ENCODE measurements at regions not wholly inside any gene's neighbourhood (a gene's known extent, or its start where the extent isn't known, plus 50 kb on each side); places are given as distances from the start of the nearest gene placed in this dataset.

- Mint-ChIP-seq H3K27ac (no peak overlapping the region), H3K4me3 (no peak overlapping the region), H3K9me3 (peaks cover 0 to 7% (median 0%) of the 10 kb centered on the region in 7 donors), H3K4me1 (no peaks in the 10 kb centered on the region), H3K27me3 (ENCODE audit: low read depth in 3 of 3) (peaks cover 10 to 15% (median 13%) of the 10 kb centered on the region in 3 donors), H3K36me3 (no peaks in the 10 kb centered on the region)
- intact Hi-C loops (cut with micrococcal nuclease) = no loop called here
- H3K27ac ChIP-seq (ENCODE audit: low read depth in 1 of 2, low read length in 2 of 2) = no peak overlapping the region
- H3K27me3 ChIP-seq (ENCODE audit: control insufficient read depth in 2 of 2, insufficient read depth in 2 of 2, low read length in 2 of 2) = no peaks in the 10 kb centered on the region
- WGBS (ENCODE audit: insufficient coverage) = no CpG with 5 or more reads among the region's 1 CpG
- H3K4me2 ChIP-seq (replicated peaks; ENCODE audit: extremely low read depth, low read length, poor library complexity, severe bottlenecking) = no peak overlapping the region
- H4K20me1 ChIP-seq (ENCODE audit: insufficient read depth, low read length) = no peaks in the 10 kb centered on the region
- no peaks in the 10 kb centered on the region for H3K36me3 ChIP-seq (replicated peaks in 1 of 2; ENCODE audit: control insufficient read depth in 1 of 2, insufficient read depth in 2 of 2, low read length in 2 of 2)
- TF ChIP-seq, protein P1, sequence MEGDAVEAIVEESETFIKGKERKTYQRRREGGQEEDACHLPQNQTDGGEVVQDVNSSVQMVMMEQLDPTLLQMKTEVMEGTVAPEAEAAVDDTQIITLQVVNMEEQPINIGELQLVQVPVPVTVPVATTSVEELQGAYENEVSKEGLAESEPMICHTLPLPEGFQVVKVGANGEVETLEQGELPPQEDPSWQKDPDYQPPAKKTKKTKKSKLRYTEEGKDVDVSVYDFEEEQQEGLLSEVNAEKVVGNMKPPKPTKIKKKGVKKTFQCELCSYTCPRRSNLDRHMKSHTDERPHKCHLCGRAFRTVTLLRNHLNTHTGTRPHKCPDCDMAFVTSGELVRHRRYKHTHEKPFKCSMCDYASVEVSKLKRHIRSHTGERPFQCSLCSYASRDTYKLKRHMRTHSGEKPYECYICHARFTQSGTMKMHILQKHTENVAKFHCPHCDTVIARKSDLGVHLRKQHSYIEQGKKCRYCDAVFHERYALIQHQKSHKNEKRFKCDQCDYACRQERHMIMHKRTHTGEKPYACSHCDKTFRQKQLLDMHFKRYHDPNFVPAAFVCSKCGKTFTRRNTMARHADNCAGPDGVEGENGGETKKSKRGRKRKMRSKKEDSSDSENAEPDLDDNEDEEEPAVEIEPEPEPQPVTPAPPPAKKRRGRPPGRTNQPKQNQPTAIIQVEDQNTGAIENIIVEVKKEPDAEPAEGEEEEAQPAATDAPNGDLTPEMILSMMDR (IDR thresholded peaks at IDR 0.05) = no peak
- no peaks in the 10 kb centered on the region for H3K4me1 ChIP-seq (ENCODE audit: control insufficient read depth in 1 of 2, insufficient read depth in 2 of 2, low read length in 2 of 2)
- no peaks in the 10 kb centered on the region for H3K79me2 ChIP-seq (ENCODE audit: insufficient read depth, low read length)
- H3K9me3 ChIP-seq (replicated peaks in 1 of 2; ENCODE audit: control insufficient read depth in 1 of 2, insufficient read depth in 1 of 2, low read length in 2 of 2) = no peaks in the 10 kb centered on the region
- no peak overlapping the region for H3K4me3 ChIP-seq (replicated peaks in 1 of 3; ENCODE audit: low read depth in 2 of 3, low read length in 3 of 3)
- H3K9ac ChIP-seq (ENCODE audit: insufficient read depth, low read length, poor library complexity, severe bottlenecking) = no peak overlapping the region
- DNase-seq = no peak
- H2AFZ ChIP-seq (ENCODE audit: insufficient read depth, low read depth, low read length, poor library complexity, severe bottlenecking) = no peak overlapping the region
Measured at GRCh38 chr1:22374001-22374400, 77.7 kb upstream of the ZBTB40 start.

- H3K9me3 Mint-ChIP-seq = peaks cover 0 to 7% (median 0%) of the 10 kb centered on the region in 7 donors
- TF ChIP-seq, protein P1 (IDR thresholded peaks at IDR 0.05) = no peak
- no peaks in the 10 kb centered on the region for H3K4me1 ChIP-seq (ENCODE audit: control insufficient read depth in 1 of 2, insufficient read depth in 2 of 2, low read length in 2 of 2)
- H3K27me3 ChIP-seq (ENCODE audit: control insufficient read depth in 2 of 2, insufficient read depth in 2 of 2, low read length in 2 of 2) = no peaks in the 10 kb centered on the region
- H3K9ac ChIP-seq (ENCODE audit: insufficient read depth, low read length, poor library complexity, severe bottlenecking) = no peak overlapping the region
- no peak overlapping the region for H3K27ac ChIP-seq (ENCODE audit: low read depth in 1 of 2, low read length in 2 of 2)
- H4K20me1 ChIP-seq (ENCODE audit: insufficient read depth, low read length) = no peaks in the 10 kb centered on the region
- no peaks in the 10 kb centered on the region for H3K4me1 Mint-ChIP-seq
- no peak overlapping the region for H3K4me3 Mint-ChIP-seq
- no peak overlapping the region for H2AFZ ChIP-seq (ENCODE audit: insufficient read depth, low read depth, low read length, poor library complexity, severe bottlenecking)
- intact Hi-C loops (cut with micrococcal nuclease) = no loop called here
- DNase-seq = no peak
- no peaks in the 10 kb centered on the region for H3K36me3 Mint-ChIP-seq
- peaks cover 9 to 15% (median 14%) of the 10 kb centered on the region in 3 donors for H3K27me3 Mint-ChIP-seq (ENCODE audit: low read depth in 3 of 3)
- no peaks in the 10 kb centered on the region for H3K9me3 ChIP-seq (replicated peaks in 1 of 2; ENCODE audit: control insufficient read depth in 1 of 2, insufficient read depth in 1 of 2, low read length in 2 of 2)
- H3K4me2 ChIP-seq (replicated peaks; ENCODE audit: extremely low read depth, low read length, poor library complexity, severe bottlenecking) = no peak overlapping the region
- no peak overlapping the region for H3K4me3 ChIP-seq (replicated peaks in 1 of 3; ENCODE audit: low read depth in 2 of 3, low read length in 3 of 3)
- WGBS (ENCODE audit: insufficient coverage) = 90% methylated on average over 9 of the region's 9 CpGs
- no peak overlapping the region for H3K27ac Mint-ChIP-seq
- H3K79me2 ChIP-seq (ENCODE audit: insufficient read depth, low read length) = no peaks in the 10 kb centered on the region
- H3K36me3 ChIP-seq (replicated peaks in 1 of 2; ENCODE audit: control insufficient read depth in 1 of 2, insufficient read depth in 2 of 2, low read length in 2 of 2) = no peaks in the 10 kb centered on the region
Measured at GRCh38 chr1:22375601-22376000, 76.0 kb upstream of the ZBTB40 start.

Data from CD14-positive monocyte (primary cell).